ENCODE measurements at regions not wholly inside any gene's neighbourhood (a gene's known extent, or its start where the extent isn't known, plus 50 kb on each side); places are given as distances from the start of the nearest gene placed in this dataset.
"Not testable (repeated sequence)": the region's sequence is repeated elsewhere in the genome, so short reads cannot be mapped to it uniquely, and the experiment has no call there.

GRCh38 chr4:188377816-188378215, 238.6 kb downstream of the TRIML1 start:
- DNase-seq, result no peak

GRCh38 chr4:188383180-188383579, 243.9 kb downstream of the TRIML1 start:
- DNase-seq, result no peak

GRCh38 chr4:188387179-188387791, 248.0 kb downstream of the TRIML1 start:
- DNase-seq, result no peak

- DNase-seq, result not testable (repeated sequence)
Observed at GRCh38 chr4:188391349-188391748, 252.1 kb downstream of the TRIML1 start.

GRCh38 chr4:188396037-188396436, 256.8 kb downstream of the TRIML1 start:
- DNase-seq, result no peak

- DNase-seq, result no peak
Observed at GRCh38 chr4:188399834-188400233, 260.6 kb downstream of the TRIML1 start.

GRCh38 chr4:188400451-188400850, 261.2 kb downstream of the TRIML1 start:
- no peak for DNase-seq

- DNase-seq, result no peak
Observed at GRCh38 chr4:188403272-188403671, 264.0 kb downstream of the TRIML1 start.

- not testable (repeated sequence) for DNase-seq
Observed at GRCh38 chr4:188405071-188405835, 266.0 kb downstream of the TRIML1 start.

- DNase-seq, result no peak
Observed at GRCh38 chr4:188408244-188409030, 269.2 kb downstream of the TRIML1 start.

- DNase-seq, result no peak
Observed at GRCh38 chr4:188409851-188410250, 270.6 kb downstream of the TRIML1 start.

GRCh38 chr4:188411805-188412204, 272.6 kb downstream of the TRIML1 start:
- no peak for DNase-seq

- DNase-seq, result no peak
Observed at GRCh38 chr4:188412499-188412898, 273.3 kb downstream of the TRIML1 start.

GRCh38 chr4:188414441-188414840, 275.2 kb downstream of the TRIML1 start:
- no peak for DNase-seq

GRCh38 chr4:188417181-188417580, 277.9 kb downstream of the TRIML1 start:
- DNase-seq, result no peak

GRCh38 chr4:188423039-188423438, 283.8 kb downstream of the TRIML1 start:
- DNase-seq, result no peak

GRCh38 chr4:188428935-188429334, 289.7 kb downstream of the TRIML1 start:
- DNase-seq, result no peak

GRCh38 chr4:188429965-188430364, 290.7 kb downstream of the TRIML1 start:
- DNase-seq, result no peak

- DNase-seq, result no peak
Observed at GRCh38 chr4:188430384-188430783, 291.1 kb downstream of the TRIML1 start.

GRCh38 chr4:188432328-188432727, 293.1 kb downstream of the TRIML1 start:
- no peak for DNase-seq

- no peak for DNase-seq
Observed at GRCh38 chr4:188433741-188434315, 294.6 kb downstream of the TRIML1 start.

GRCh38 chr4:188434643-188435042, 295.4 kb downstream of the TRIML1 start:
- no peak for DNase-seq

GRCh38 chr4:188435381-188435780, 296.1 kb downstream of the TRIML1 start:
- no peak for DNase-seq
